H1 (cell line): ENCODE measurements at regions not wholly inside any gene's neighbourhood (a gene's known extent, or its start where the extent isn't known, plus 50 kb on each side); places are given as distances from the start of the nearest gene placed in this dataset.

Experiments
- CTCF ChIA-PET: fragments of 300-600 bp; sonication (Branson Sonifier 250); formaldehyde crosslinking; loops from one replicate; lab custom pipeline; 2021; ENCODE audit not compliant: partially characterized antibody; lab: Charles Lee
- POLR2A ChIA-PET: fragments of 300-600 bp; sonication (Branson Sonifier 250); formaldehyde crosslinking; loops from one replicate; lab custom pipeline; 2021; ENCODE audit warnings: inconsistent platforms; ENCODE audit not compliant: partially characterized antibody; lab: Charles Lee
- DNase-seq, 2 experiments: peaks; one replicate each; pipeline versions ENCODE4 v3.0.0 to v3.0.0-alpha.2; 2010 to 2022; ENCODE audit warnings: low spot score in 2 of 2, low read depth in 1 of 2, mixed read lengths in 1 of 2
- FAIRE-seq: peaks from 2 replicates; lab custom pipeline; 2011; peaks lifted over from hg19 to GRCh38; lab: Jason Lieb, UNC
- H2AFZ ChIP-seq: 2 replicates; pipeline ENCODE4 v1.8.1; 2012; ENCODE audit warnings: low read length, inconsistent platforms
- H2AK5ac ChIP-seq: 2 replicates; pipeline ENCODE4 v1.6.1; 2013; ENCODE audit warnings: low read depth, low read length
- H2BK120ac ChIP-seq: replicated peaks from 2 replicates; pipeline ENCODE3; 2013; ENCODE audit warnings: low read depth, low read length, inconsistent platforms
- H2BK12ac ChIP-seq: 2 replicates; pipeline ENCODE4 v1.6.1; 2013; ENCODE audit warnings: low read depth, low read length
- H2BK15ac ChIP-seq: 2 replicates; pipeline ENCODE4 v1.6.1; 2013; ENCODE audit warnings: low read length
- H2BK20ac ChIP-seq: 2 replicates; pipeline ENCODE4 v1.6.1; 2013; ENCODE audit warnings: low read length
- H2BK5ac ChIP-seq: 2 replicates; pipeline ENCODE4 v1.6.1; 2013; ENCODE audit warnings: low read depth, low read length
- H3K14ac ChIP-seq: 2 replicates; pipeline ENCODE4 v1.6.1; 2013; ENCODE audit warnings: inconsistent platforms; ENCODE audit not compliant: insufficient read length
- H3K18ac ChIP-seq: 2 replicates; pipeline ENCODE4 v1.6.1; 2013; ENCODE audit warnings: low read length; ENCODE audit errors: extremely low read depth
- H3K23ac ChIP-seq: 2 replicates; pipeline ENCODE4 v1.6.1; 2013; ENCODE audit warnings: inconsistent platforms; ENCODE audit not compliant: insufficient read length
- H3K23me2 ChIP-seq: 2 replicates; pipeline ENCODE4 v1.6.1; 2013; ENCODE audit warnings: low read depth, low read length
- H3K27ac ChIP-seq: 2 replicates; pipeline ENCODE4 v1.6.1; 2011; ENCODE audit warnings: low read depth, low read length, inconsistent platforms
- H3K27me3 ChIP-seq, 4 experiments: replicated peaks in 1 of 4; 1 replicate in 1 of 4; 2 replicates in 3 of 4; pipeline versions ENCODE4 v1.6.1 to v1.8.1; 2011 to 2013; ENCODE audit warnings: low read length in 3 of 4, mild to moderate bottlenecking in 3 of 4, inconsistent platforms in 2 of 4, mixed read lengths in 2 of 4, moderate library complexity in 1 of 4; ENCODE audit not compliant: control insufficient read depth in 3 of 4, insufficient read depth in 3 of 4; ENCODE audit errors: extremely low read depth in 1 of 4
- H3K36me3 ChIP-seq, 4 experiments: 2 replicates each; pipeline versions ENCODE4 v1.6.1 to v1.8.1; 2011 to 2013; ENCODE audit warnings: mild to moderate bottlenecking in 4 of 4, low read length in 3 of 4, moderate library complexity in 2 of 4, control low read depth in 1 of 4, inconsistent platforms in 1 of 4; ENCODE audit not compliant: insufficient read depth in 4 of 4, control insufficient read depth in 2 of 4
- H3K4ac ChIP-seq: replicated peaks from 2 replicates; pipeline ENCODE3; 2013; ENCODE audit warnings: low read length, low read depth, mixed read lengths, inconsistent platforms; ENCODE audit not compliant: insufficient read length
- H3K4me1 ChIP-seq, 4 experiments: replicated peaks in 1 of 4; 1 replicate in 1 of 4; 2 replicates in 3 of 4; pipeline versions ENCODE4 v1.6.1 to v1.8.1; 2011 to 2013; ENCODE audit warnings: low read length in 3 of 4, inconsistent platforms in 2 of 4, mixed read lengths in 1 of 4; ENCODE audit not compliant: insufficient read depth in 4 of 4, control insufficient read depth in 3 of 4
- H3K4me2 ChIP-seq, 2 experiments: 2 replicates each; pipeline versions ENCODE4 v1.6.1 to v1.8.1; 2011 to 2013; ENCODE audit warnings: low read depth in 2 of 2, low read length in 2 of 2, control low read depth in 1 of 2, inconsistent platforms in 1 of 2, mild to moderate bottlenecking in 1 of 2; ENCODE audit not compliant: insufficient read depth in 1 of 2
- H3K4me3 ChIP-seq, 4 experiments: fragments of 200-600, 300-600 bp in 1 of 4; sonication (generic), shearing (Covaris generic), sonication (Bioruptor Twin) in 1 of 4; 2 replicates each; pipeline versions ENCODE4 v1.5.1 to v1.8.1; 2011 to 2016; ENCODE audit warnings: low read length in 4 of 4, low read depth in 3 of 4, control low read depth in 2 of 4, inconsistent platforms in 2 of 4, mild to moderate bottlenecking in 2 of 4, mixed read lengths in 1 of 4, moderate library complexity in 1 of 4; ENCODE audit not compliant: insufficient read depth in 2 of 4; ENCODE audit errors: extremely low read depth in 1 of 4
- H3K56ac ChIP-seq: replicated peaks from 2 replicates; pipeline ENCODE3; 2013; ENCODE audit warnings: low read depth, mild to moderate bottlenecking, mixed read lengths, low read length, inconsistent platforms; ENCODE audit not compliant: insufficient read length
- H3K79me1 ChIP-seq: 2 replicates; pipeline ENCODE4 v1.6.1; 2013; ENCODE audit warnings: low read depth, low read length, control low read depth
- H3K79me2 ChIP-seq, 2 experiments: 2 replicates each; pipeline versions ENCODE4 v1.6.1 to v1.8.1; 2012 to 2013; ENCODE audit warnings: low read length in 2 of 2, mild to moderate bottlenecking in 2 of 2, inconsistent platforms in 1 of 2; ENCODE audit not compliant: insufficient read depth in 2 of 2, control insufficient read depth in 1 of 2
- H3K9ac ChIP-seq, 4 experiments: replicated peaks in 1 of 4; 1 replicate in 1 of 4; 2 replicates in 3 of 4; pipeline versions ENCODE4 v1.6.1 to v1.8.1; 2011 to 2013; ENCODE audit warnings: low read depth in 3 of 4, low read length in 3 of 4, control low read depth in 2 of 4, mild to moderate bottlenecking in 2 of 4, moderate library complexity in 2 of 4, inconsistent platforms in 1 of 4; ENCODE audit errors: extremely low read depth in 1 of 4
- H3K9me3 ChIP-seq, 2 experiments: 2 replicates each; pipeline versions ENCODE4 v1.6.1 to v1.8.1; 2012 to 2013; ENCODE audit warnings: mild to moderate bottlenecking in 2 of 2, moderate library complexity in 2 of 2, control low read depth in 1 of 2, inconsistent platforms in 1 of 2, low read depth in 1 of 2, low read length in 1 of 2, mixed read lengths in 1 of 2; ENCODE audit not compliant: insufficient read depth in 2 of 2
- H4K20me1 ChIP-seq, 2 experiments: replicated peaks in 1 of 2; 2 replicates each; pipeline versions ENCODE3 to v1.8.1; 2011 to 2013; ENCODE audit warnings: inconsistent platforms in 2 of 2, low read length in 2 of 2, mild to moderate bottlenecking in 1 of 2; ENCODE audit not compliant: insufficient read depth in 2 of 2, control insufficient read depth in 1 of 2
- H4K5ac ChIP-seq: 2 replicates; pipeline ENCODE4 v1.6.1; 2013; ENCODE audit warnings: low read length, low read depth, mixed read lengths, inconsistent platforms; ENCODE audit not compliant: insufficient read length
- H4K8ac ChIP-seq: 2 replicates; pipeline ENCODE4 v1.8.0; 2013; ENCODE audit warnings: mild to moderate bottlenecking, moderate library complexity, low read length, inconsistent platforms; ENCODE audit not compliant: insufficient read depth; ENCODE audit errors: extremely low read depth
- H4K91ac ChIP-seq: replicated peaks from 2 replicates; pipeline ENCODE3; 2013; ENCODE audit warnings: low read length, mixed read lengths, inconsistent platforms; ENCODE audit not compliant: insufficient read length
- CTBP2 ChIP-seq: IDR thresholded peaks from 2 replicates; pipeline ENCODE4 v1.7.0; 2011; ENCODE audit warnings: borderline replicate concordance, mild to moderate bottlenecking, moderate library complexity, mixed read lengths, low read length; ENCODE audit not compliant: insufficient read depth, insufficient read length
- E2F6 ChIP-seq: IDR thresholded peaks from 2 replicates; pipeline ENCODE4 v1.6.1; 2012; ENCODE audit warnings: inconsistent platforms
- JUND ChIP-seq: IDR thresholded peaks from 2 replicates; pipeline ENCODE4 v1.6.1; 2011; ENCODE audit warnings: mild to moderate bottlenecking, improper control_type of control experiment, low read length
- RXRA ChIP-seq: IDR thresholded peaks from 2 replicates; pipeline ENCODE4 v1.6.1; 2011; ENCODE audit warnings: low read depth, mild to moderate bottlenecking, low read length, moderate library complexity; ENCODE audit not compliant: insufficient read depth
- SAP30 ChIP-seq: fragments of 300-600 bp; sonication (generic); IDR thresholded peaks from 2 replicates; pipeline ENCODE4 v1.7.1; 2012; ENCODE audit warnings: low read length, moderate library complexity, mild to moderate bottlenecking, inconsistent platforms; ENCODE audit not compliant: insufficient read depth, insufficient replicate concordance
- SIRT6 ChIP-seq: IDR thresholded peaks from one replicate; pipeline ENCODE4 v1.7.1; 2012; ENCODE audit warnings: low read length, inconsistent platforms
- SP1 ChIP-seq: IDR thresholded peaks from 2 replicates; pipeline ENCODE4 v1.6.1; 2011; ENCODE audit warnings: low read depth, low read length
- SRF ChIP-seq: IDR thresholded peaks from 2 replicates; pipeline ENCODE4 v1.6.1; 2011; ENCODE audit warnings: mild to moderate bottlenecking, low read depth, low read length, moderate library complexity
- WGBS, 2 experiments: shearing (Covaris generic) in 1 of 2; methylation state at CpG; one replicate each; pipeline versions ENCODE4 v1.1.6 to v1.1.7; 2013 to 2015; ENCODE audit warnings: low lambda C conversion rate in 2 of 2, mixed read lengths in 2 of 2, inconsistent platforms in 1 of 2, low coverage in 1 of 2, missing lambda C conversion rate in 1 of 2; ENCODE audit not compliant: insufficient replicate concordance in 2 of 2, insufficient coverage in 1 of 2, insufficient read length in 1 of 2; ENCODE audit errors: extremely low coverage in 1 of 2, missing lambda C conversion rate in 1 of 2; 5-methylcytosine and 5-hydroxymethylcytosine counted together

DNA sequence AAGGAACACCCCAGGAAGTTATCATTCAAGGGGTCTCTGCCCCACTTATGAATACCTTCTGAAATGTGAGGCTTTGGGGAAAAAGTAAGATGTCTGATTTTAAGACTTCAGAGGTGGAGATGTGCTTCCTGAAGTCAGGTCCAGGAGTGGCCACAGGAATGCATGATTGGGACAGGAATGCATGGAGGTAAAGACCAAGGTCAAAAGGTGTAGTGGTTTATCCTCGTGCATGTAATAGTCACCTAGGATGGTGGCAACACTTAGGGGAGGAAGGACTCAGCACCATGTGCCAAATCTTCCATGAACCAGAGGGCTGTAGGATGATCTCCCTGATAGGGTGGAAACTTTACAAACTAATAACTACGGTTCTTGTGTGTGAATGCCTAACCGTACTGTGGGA, 217.3 kb downstream of the C12orf75 start:
- Histone ChIP-seq H3K4ac (no peak overlapping the region), H3K9me3 (0 out of 4 replicates have a peak, but pooled peaks cover 0 to 5% of the 10 kb centered on the region in 2 experiments), H3K79me2 (no peaks in the 10 kb centered on the region), H2BK5ac (no peak overlapping the region), H3K27ac (no peak overlapping the region), H3K14ac (no peak overlapping the region), H2BK20ac (no peak overlapping the region), H3K4me3 (no peak overlapping the region), H2BK120ac (no peak overlapping the region), H2AK5ac (no peak overlapping the region), H3K27me3 (no peaks in the 10 kb centered on the region), H3K36me3 (no peaks in the 10 kb centered on the region), H3K18ac (no peak overlapping the region), H4K8ac (no peak overlapping the region), H3K23ac (no peak overlapping the region), H4K5ac (no peak overlapping the region), H4K91ac (no peak overlapping the region), H2BK15ac (no peak overlapping the region), H2AFZ (no peak overlapping the region), H3K23me2 (no peaks in the 10 kb centered on the region), H3K4me1 (no peaks in the 10 kb centered on the region), H3K56ac (no peak overlapping the region), H3K4me2 (no peak overlapping the region), H3K79me1 (no peaks in the 10 kb centered on the region), H3K9ac (no peak overlapping the region), H4K20me1 (no peaks in the 10 kb centered on the region), H2BK12ac (no peak overlapping the region)
- CTCF ChIA-PET, result interaction anchor here (1.2 kb wide), 1 partner anchor 92 kb away, joined by 3 read pairs; no protein-coding TSS in a partner anchor
- DNase-seq (no peak), FAIRE-seq (no peak)
- POLR2A ChIA-PET, result no interaction called here
- 89% methylated on average over 3 of the region's 3 CpGs; no CpG with 5 or more reads in 1 of the 2 experiments for WGBS, 2 experiments
- TF ChIP-seq E2F6 (no peak), RXRA (no peak), CTBP2 (no peak), JUND (no peak), SP1 (no peak), SAP30 (no peak), SIRT6 (no peak), SRF (no peak)
